ENCODE measurements at regions not wholly inside any gene's neighbourhood (a gene's known extent, or its start where the extent isn't known, plus 50 kb on each side); places are given as distances from the start of the nearest gene placed in this dataset.
A peak's percentile ranks its signal among the peaks of the same experiment; 100 is the strongest.

GRCh38 chr13:50699874-50700663 is 143.4 kb downstream of the DLEU7 start:
- Mint-ChIP-seq H3K4me3 (no peak overlapping the region), H3K4me1 (ENCODE audit: low read depth) (no peaks in the 10 kb centered on the region), H3K27me3 (ENCODE audit: low read depth) (no peaks in the 10 kb centered on the region), H3K9me3 (no peaks in the 10 kb centered on the region), H3K36me3 (ENCODE audit: low read depth) (no peaks in the 10 kb centered on the region), H3K27ac (no peak overlapping the region)
- DNase-seq: no peak
- intact Hi-C loops (cut with micrococcal nuclease): no loop called here
- CTCF ChIA-PET: interaction anchor here (0.7 kb wide), 1 partner anchor 184 kb away, joined by 3 read pairs; no protein-coding TSS in a partner anchor

- Mint-ChIP-seq H3K27me3 (ENCODE audit: low read depth) (no peaks in the 10 kb centered on the region), H3K4me3 (no peak overlapping the region), H3K9me3 (no peaks in the 10 kb centered on the region), H3K4me1 (ENCODE audit: low read depth) (no peaks in the 10 kb centered on the region), H3K36me3 (ENCODE audit: low read depth) (no peaks in the 10 kb centered on the region), H3K27ac (no peak overlapping the region)
- CTCF ChIA-PET: interaction anchor here (0.7 to 1.2 kb wide), 2 partner anchors 55 to 183 kb away, joined by 3 read pairs; no protein-coding TSS in a partner anchor
- intact Hi-C loops (cut with micrococcal nuclease): no loop called here
- DNase-seq: no peak
These were observed 142.7 kb downstream of the DLEU7 start for GRCh38 chr13:50700664-50701305.

- Mint-ChIP-seq H3K9me3 (no peaks in the 10 kb centered on the region), H3K27ac (no peak overlapping the region), H3K36me3 (ENCODE audit: low read depth) (no peaks in the 10 kb centered on the region), H3K4me1 (ENCODE audit: low read depth) (no peaks in the 10 kb centered on the region), H3K27me3 (ENCODE audit: low read depth) (no peaks in the 10 kb centered on the region), H3K4me3 (no peak overlapping the region)
- DNase-seq: no peak
- intact Hi-C loops (cut with micrococcal nuclease): no loop called here
- CTCF ChIA-PET: interaction anchor here (1.2 kb wide), 1 partner anchor 55 kb away, joined by 3 read pairs; no protein-coding TSS in a partner anchor
These were observed 142.0 kb downstream of the DLEU7 start for GRCh38 chr13:50701469-50701868.

GRCh38 chr13:50706505-50706904 is 137.0 kb downstream of the DLEU7 start:
- no peak overlapping the region for H3K27ac Mint-ChIP-seq
- no peaks in the 10 kb centered on the region for H3K36me3 Mint-ChIP-seq (ENCODE audit: low read depth)
- no peak overlapping the region for H3K4me3 Mint-ChIP-seq
- intact Hi-C loops (cut with micrococcal nuclease): no loop called here
- CTCF ChIA-PET: no interaction called here
- H3K27me3 Mint-ChIP-seq (ENCODE audit: low read depth): no peaks in the 10 kb centered on the region
- no peaks in the 10 kb centered on the region for H3K4me1 Mint-ChIP-seq (ENCODE audit: low read depth)
- no peaks in the 10 kb centered on the region for H3K9me3 Mint-ChIP-seq
- no peak for DNase-seq

- H3K36me3 Mint-ChIP-seq (ENCODE audit: low read depth): no peaks in the 10 kb centered on the region
- no peak overlapping the region for H3K27ac Mint-ChIP-seq
- no peaks in the 10 kb centered on the region for H3K27me3 Mint-ChIP-seq (ENCODE audit: low read depth)
- H3K9me3 Mint-ChIP-seq: no peaks in the 10 kb centered on the region
- no peaks in the 10 kb centered on the region for H3K4me1 Mint-ChIP-seq (ENCODE audit: low read depth)
- no peak overlapping the region for H3K4me3 Mint-ChIP-seq
- intact Hi-C loops (cut with micrococcal nuclease): no loop called here
- no peak for DNase-seq
- CTCF ChIA-PET: no interaction called here
These were observed 135.9 kb downstream of the DLEU7 start for GRCh38 chr13:50707628-50708027.

- Mint-ChIP-seq H3K27me3 (ENCODE audit: low read depth) (no peaks in the 10 kb centered on the region), H3K4me3 (no peak overlapping the region), H3K27ac (no peak overlapping the region), H3K9me3 (no peaks in the 10 kb centered on the region), H3K36me3 (ENCODE audit: low read depth) (no peaks in the 10 kb centered on the region), H3K4me1 (ENCODE audit: low read depth) (peaks cover under 1% of the 10 kb centered on the region)
- CTCF ChIA-PET: no interaction called here
- intact Hi-C loops (cut with micrococcal nuclease): no loop called here
- DNase-seq: no peak
These were observed 135.0 kb downstream of the DLEU7 start for GRCh38 chr13:50708461-50708860.

GRCh38 chr13:50709058-50709457 is 134.4 kb downstream of the DLEU7 start:
- intact Hi-C loops (cut with micrococcal nuclease): no loop called here
- Mint-ChIP-seq H3K9me3 (no peaks in the 10 kb centered on the region), H3K27ac (no peak overlapping the region), H3K27me3 (ENCODE audit: low read depth) (no peaks in the 10 kb centered on the region), H3K36me3 (ENCODE audit: low read depth) (no peaks in the 10 kb centered on the region), H3K4me1 (ENCODE audit: low read depth) (peaks cover 7% of the 10 kb centered on the region), H3K4me3 (no peak overlapping the region)
- DNase-seq: no peak
- CTCF ChIA-PET: no interaction called here

- intact Hi-C loops (cut with micrococcal nuclease): no loop called here
- H3K4me1 Mint-ChIP-seq (ENCODE audit: low read depth): peaks cover 12% of the 10 kb centered on the region
- DNase-seq: no peak
- H3K9me3 Mint-ChIP-seq: no peaks in the 10 kb centered on the region
- CTCF ChIA-PET: no interaction called here
- H3K36me3 Mint-ChIP-seq (ENCODE audit: low read depth): no peaks in the 10 kb centered on the region
- H3K27ac Mint-ChIP-seq: no peak overlapping the region
- H3K27me3 Mint-ChIP-seq (ENCODE audit: low read depth): no peaks in the 10 kb centered on the region
- H3K4me3 Mint-ChIP-seq: no peak overlapping the region
These were observed 132.2 kb downstream of the DLEU7 start for GRCh38 chr13:50711131-50711815.

- CTCF ChIA-PET: no interaction called here
- DNase-seq: no peak
- Mint-ChIP-seq H3K27me3 (ENCODE audit: low read depth) (no peaks in the 10 kb centered on the region), H3K27ac (no peak overlapping the region), H3K4me1 (ENCODE audit: low read depth) (peaks cover 12% of the 10 kb centered on the region), H3K4me3 (no peak overlapping the region), H3K36me3 (ENCODE audit: low read depth) (no peaks in the 10 kb centered on the region), H3K9me3 (no peaks in the 10 kb centered on the region)
- intact Hi-C loops (cut with micrococcal nuclease): no loop called here
These were observed 131.5 kb downstream of the DLEU7 start for GRCh38 chr13:50711996-50712395.

GRCh38 chr13:50712456-50712855 is 131.0 kb downstream of the DLEU7 start:
- Mint-ChIP-seq H3K4me1 (ENCODE audit: low read depth) (peaks cover 12% of the 10 kb centered on the region), H3K4me3 (no peak overlapping the region), H3K27ac (no peak overlapping the region), H3K9me3 (no peaks in the 10 kb centered on the region), H3K36me3 (ENCODE audit: low read depth) (no peaks in the 10 kb centered on the region), H3K27me3 (ENCODE audit: low read depth) (no peaks in the 10 kb centered on the region)
- DNase-seq: no peak
- intact Hi-C loops (cut with micrococcal nuclease): no loop called here
- CTCF ChIA-PET: no interaction called here

- Mint-ChIP-seq H3K27ac (no peak overlapping the region), H3K4me1 (ENCODE audit: low read depth) (peaks cover 12% of the 10 kb centered on the region), H3K27me3 (ENCODE audit: low read depth) (no peaks in the 10 kb centered on the region), H3K36me3 (ENCODE audit: low read depth) (no peaks in the 10 kb centered on the region), H3K4me3 (no peak overlapping the region), H3K9me3 (no peaks in the 10 kb centered on the region)
- intact Hi-C loops (cut with micrococcal nuclease): no loop called here
- CTCF ChIA-PET: interaction anchor here (0.7 kb wide), 1 partner anchor 54 kb away, joined by 3 read pairs; no protein-coding TSS in a partner anchor
- no peak for DNase-seq
These were observed 130.6 kb downstream of the DLEU7 start for GRCh38 chr13:50712881-50713280.

- Mint-ChIP-seq H3K4me3 (no peak overlapping the region), H3K36me3 (ENCODE audit: low read depth) (no peaks in the 10 kb centered on the region), H3K9me3 (no peaks in the 10 kb centered on the region), H3K27me3 (ENCODE audit: low read depth) (no peaks in the 10 kb centered on the region), H3K4me1 (ENCODE audit: low read depth) (peaks cover 12% of the 10 kb centered on the region), H3K27ac (no peak overlapping the region)
- intact Hi-C loops (cut with micrococcal nuclease): no loop called here
- peak; percentile 18 for DNase-seq
- CTCF ChIA-PET: interaction anchor here (0.6 to 0.7 kb wide), 2 partner anchors 53 to 597 kb away, joined by 3 to 4 read pairs; no protein-coding TSS in a partner anchor
These were observed 129.8 kb downstream of the DLEU7 start for GRCh38 chr13:50713523-50714248.
